Testis (tissue), 2 donors: ENCODE measurements at regions not wholly inside any gene's neighbourhood (a gene's known extent, or its start where the extent isn't known, plus 50 kb on each side); places are given as distances from the start of the nearest gene placed in this dataset.

Experiments
- POLR2A ChIP-seq: fragments of 450-650 bp; IDR thresholded peaks from one replicate; pipeline ENCODE4 v1.6.1; 2017; ENCODE audit warnings: antibody characterized with exemption, mild to moderate bottlenecking, moderate library complexity
- TF ChIP-seq, protein P1 (sequence below), 3 experiments: fragments of 450-650 bp in 2 of 3; fragments of 200-600 bp in 1 of 3; sonication (generic) in 1 of 3; IDR thresholded peaks; one replicate each; pipeline ENCODE4 v1.5.1; 2016 to 2019; ENCODE audit warnings: antibody characterized with exemption in 3 of 3, mild to moderate bottlenecking in 2 of 3, moderate library complexity in 1 of 3

DNA sequence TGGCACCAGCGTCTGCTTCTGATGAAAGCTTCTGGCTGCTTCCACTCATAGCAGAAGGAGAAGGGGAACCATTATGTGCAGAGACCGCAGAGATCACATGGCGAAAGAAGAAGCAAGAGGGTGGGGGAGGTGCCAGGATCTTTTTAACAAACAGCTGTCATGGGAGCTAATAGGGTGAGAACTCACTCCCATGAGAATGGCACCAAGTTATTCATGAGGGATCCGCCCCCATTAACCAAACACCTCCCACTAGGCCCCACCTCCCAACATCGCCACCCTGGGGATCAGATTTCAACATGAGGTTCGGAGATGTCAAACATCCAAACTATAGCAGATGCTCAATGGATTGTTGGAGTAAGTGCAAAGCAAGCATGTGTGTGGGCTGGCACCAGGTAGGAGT is 125.8 kb upstream of the SLIT3 start:
- TF ChIP-seq POLR2A, result no peak
- TF ChIP-seq, protein P1, sequence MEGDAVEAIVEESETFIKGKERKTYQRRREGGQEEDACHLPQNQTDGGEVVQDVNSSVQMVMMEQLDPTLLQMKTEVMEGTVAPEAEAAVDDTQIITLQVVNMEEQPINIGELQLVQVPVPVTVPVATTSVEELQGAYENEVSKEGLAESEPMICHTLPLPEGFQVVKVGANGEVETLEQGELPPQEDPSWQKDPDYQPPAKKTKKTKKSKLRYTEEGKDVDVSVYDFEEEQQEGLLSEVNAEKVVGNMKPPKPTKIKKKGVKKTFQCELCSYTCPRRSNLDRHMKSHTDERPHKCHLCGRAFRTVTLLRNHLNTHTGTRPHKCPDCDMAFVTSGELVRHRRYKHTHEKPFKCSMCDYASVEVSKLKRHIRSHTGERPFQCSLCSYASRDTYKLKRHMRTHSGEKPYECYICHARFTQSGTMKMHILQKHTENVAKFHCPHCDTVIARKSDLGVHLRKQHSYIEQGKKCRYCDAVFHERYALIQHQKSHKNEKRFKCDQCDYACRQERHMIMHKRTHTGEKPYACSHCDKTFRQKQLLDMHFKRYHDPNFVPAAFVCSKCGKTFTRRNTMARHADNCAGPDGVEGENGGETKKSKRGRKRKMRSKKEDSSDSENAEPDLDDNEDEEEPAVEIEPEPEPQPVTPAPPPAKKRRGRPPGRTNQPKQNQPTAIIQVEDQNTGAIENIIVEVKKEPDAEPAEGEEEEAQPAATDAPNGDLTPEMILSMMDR (IDR thresholded peaks at IDR 0.05), result no peak
